ENCODE measurements at regions not wholly inside any gene's neighbourhood (a gene's known extent, or its start where the extent isn't known, plus 50 kb on each side); places are given as distances from the start of the nearest gene placed in this dataset.

- TF ChIP-seq TAF1 (IDR thresholded peaks at IDR 0.05; ENCODE audit: low read depth, low read length) (no peak), POLR2A (IDR thresholded peaks at IDR 0.05; ENCODE audit: low read depth, low read length) (no peak), POLR2AphosphoS5 (IDR thresholded peaks at IDR 0.05; ENCODE audit: low read depth, low read length) (no peak), PAX5 (IDR thresholded peaks at IDR 0.05; ENCODE audit: insufficient read depth, low read length, severe bottlenecking) (no peak)
Observed at GRCh38 chr20:22690000-22690399, 105.6 kb upstream of the FOXA2 start.
